HepG2 (cell line): ENCODE measurements at regions not wholly inside any gene's neighbourhood (a gene's known extent, or its start where the extent isn't known, plus 50 kb on each side); places are given as distances from the start of the nearest gene placed in this dataset.
A peak's percentile ranks its signal among the peaks of the same experiment; 100 is the strongest.

Source experiments
- ATAC-seq: fragments of 200-7000 bp; cut with Tn5 transposase; 3 replicates; pipeline ENCODE4 v1.9.1; 2020; ENCODE audit warnings: mild to moderate bottlenecking, moderate library complexity
- BruUV-seq: library from RNA; stranded (reverse); fragments of 400-500 nt; replicated peaks from 2 replicates; lab custom pipeline; 2021; lab: Mats Ljungman, UMichigan
- CTCF ChIA-PET: fragments of 300-600 bp; formaldehyde crosslinking; extraction: SDS; loops from one replicate; lab custom pipeline; 2021; ENCODE audit warnings: low total read pairs, inconsistent platforms, low intra/inter-chr PET ratio; lab: Yijun Ruan, JAX
- POLR2A ChIA-PET: fragments of 350-600 bp; sonication (Branson Sonifier 250); formaldehyde crosslinking; loops from one replicate; lab custom pipeline; 2020; ENCODE audit warnings: antibody characterized with exemption, inconsistent platforms; lab: Yijun Ruan, JAX
- DNase-seq: peaks from one replicate; pipeline ENCODE4 v3.0.0-alpha.2; 2015; ENCODE audit warnings: low spot score
- FAIRE-seq: peaks from 3 replicates; lab custom pipeline; 2011; peaks lifted over from hg19 to GRCh38; lab: Jason Lieb, UNC
- H2AFZ ChIP-seq: one replicate; pipeline ENCODE4 v1.6.1; 2011; ENCODE audit warnings: low read length, inconsistent platforms
- H3K27ac ChIP-seq: fragments of 300-600 bp; 3 replicates; pipeline ENCODE4 v1.8.0; 2011; ENCODE audit warnings: mixed run types, mild to moderate bottlenecking, mixed read lengths, low read length, inconsistent platforms; ENCODE audit not compliant: insufficient read depth; ENCODE audit errors: extremely low read length
- H3K27me3 ChIP-seq, 2 experiments: fragments of 200-600 bp in 1 of 2; 2 replicates in 1 of 2; 3 replicates in 1 of 2; pipeline versions ENCODE4 v1.6.0 to v1.8.0; 2011; ENCODE audit warnings: low read length in 2 of 2, mild to moderate bottlenecking in 2 of 2, moderate library complexity in 2 of 2, inconsistent platforms in 1 of 2; ENCODE audit not compliant: insufficient read depth in 2 of 2, control insufficient read depth in 1 of 2
- H3K36me3 ChIP-seq, 2 experiments: fragments of 200-600 bp in 1 of 2; replicated peaks in 1 of 2; 2 replicates in 1 of 2; 3 replicates in 1 of 2; pipeline versions ENCODE4 v1.5.1 to v1.8.0; 2011; ENCODE audit warnings: low read length in 2 of 2, inconsistent platforms in 1 of 2; ENCODE audit not compliant: insufficient read depth in 2 of 2, control insufficient read depth in 1 of 2
- H3K4me1 ChIP-seq: 2 replicates; pipeline ENCODE4 v1.5.1; 2012; ENCODE audit warnings: low read length, inconsistent platforms; ENCODE audit not compliant: insufficient read depth
- H3K4me2 ChIP-seq: 2 replicates; pipeline ENCODE4 v1.6.0; 2011; ENCODE audit warnings: low read depth, low read length, inconsistent platforms
- H3K4me3 ChIP-seq, 3 experiments: fragments of 200-600 bp in 1 of 3; sonication (generic), shearing (Covaris generic) in 1 of 3; replicated peaks in 1 of 3; 2 replicates each; pipeline ENCODE4 v1.5.1; 2011 to 2016; ENCODE audit warnings: low read length in 3 of 3, inconsistent platforms in 2 of 3, low read depth in 2 of 3, mild to moderate bottlenecking in 2 of 3, control low read depth in 1 of 3, mixed read lengths in 1 of 3; ENCODE audit not compliant: insufficient read depth in 1 of 3
- H3K79me2 ChIP-seq: one replicate; pipeline ENCODE4 v1.6.1; 2011; ENCODE audit warnings: low read length, inconsistent platforms; ENCODE audit not compliant: insufficient read depth
- H3K9ac ChIP-seq: 2 replicates; pipeline ENCODE4 v1.6.0; 2011; ENCODE audit warnings: mild to moderate bottlenecking, low read depth, low read length, inconsistent platforms; ENCODE audit not compliant: insufficient read depth
- H3K9me3 ChIP-seq: 2 replicates; pipeline ENCODE4 v1.5.1; 2012; ENCODE audit warnings: mild to moderate bottlenecking, low read length
- H4K20me1 ChIP-seq: 2 replicates; pipeline ENCODE4 v1.6.0; 2011; ENCODE audit warnings: inconsistent platforms, mild to moderate bottlenecking, low read length, moderate library complexity; ENCODE audit not compliant: insufficient read depth
- CHCHD3 ChIP-seq: sonication (generic); formaldehyde crosslinking; IDR thresholded peaks from 2 replicates; pipeline ENCODE4 v1.8.0; 2022; ENCODE audit warnings: mild to moderate bottlenecking, missing genetic modification reagents, moderate library complexity
- GZF1 ChIP-seq: sonication (generic); formaldehyde crosslinking; IDR thresholded peaks from 2 replicates; pipeline ENCODE4 v1.5.1; 2020; ENCODE audit warnings: mild to moderate bottlenecking, missing genetic modification reagents
- MAFF ChIP-seq: IDR thresholded peaks from 2 replicates; pipeline ENCODE4 v1.6.1; 2011; ENCODE audit warnings: low read depth, low read length, improper control_type of control experiment
- MAFK ChIP-seq, 2 experiments: IDR thresholded peaks in 1 of 2; conservative IDR thresholded peaks in 1 of 2; 2 replicates each; pipeline ENCODE4 v1.6.1; 2011; ENCODE audit warnings: improper control_type of control experiment in 2 of 2, low read length in 2 of 2
- SP4 ChIP-seq: sonication (generic); formaldehyde crosslinking; IDR thresholded peaks from 2 replicates; pipeline ENCODE4 v1.8.1; 2023; ENCODE audit warnings: mild to moderate bottlenecking, missing genetic modification reagents
- SRSF4 ChIP-seq: fragments of 200-400 bp; formaldehyde crosslinking; IDR thresholded peaks from one replicate; pipeline ENCODE4 v1.6.1; 2018; ENCODE audit warnings: mild to moderate bottlenecking, low read depth, low read length, moderate library complexity; ENCODE audit not compliant: poor library complexity, severe bottlenecking
- ZNF569 ChIP-seq: sonication (generic); formaldehyde crosslinking; IDR thresholded peaks from 2 replicates; pipeline ENCODE4 v1.5.0; 2020; ENCODE audit warnings: mild to moderate bottlenecking, missing genetic modification reagents, moderate library complexity, borderline replicate concordance
- WGBS: methylation state at CpG from one replicate; pipeline ENCODE4 v1.1.6; 2017; ENCODE audit warnings: low lambda C conversion rate; 5-methylcytosine and 5-hydroxymethylcytosine counted together
- in situ Hi-C: cut with HindIII; loops from 2 replicates; pipeline ENCODE4 v1.10.0; 2017; ENCODE audit warnings: low pct_unique_long_range_greater_than_20kb; ENCODE audit not compliant: extremely low pct_ligation_motif_present
- intact Hi-C: fragments of 100-400 bp; cut with micrococcal nuclease; formaldehyde crosslinking; loops from one replicate; pipeline ENCODE4 v1.10.0; 2022; ENCODE audit not compliant: unreplicated experiment
- TF ChIP-seq, protein P1 (sequence below): sonication (generic); formaldehyde crosslinking; conservative IDR thresholded peaks from 2 replicates; pipeline ENCODE4 v1.4.0; 2020; ENCODE audit warnings: mild to moderate bottlenecking, missing genetic modification reagents, moderate library complexity
- TF ChIP-seq, protein P2 (sequence below): sonication (generic); formaldehyde crosslinking; IDR thresholded peaks from 2 replicates; pipeline ENCODE4 v1.4.0; 2020; ENCODE audit warnings: missing genetic modification reagents
- TF ChIP-seq, protein P3 (sequence below): sonication (generic); formaldehyde crosslinking; IDR thresholded peaks from 2 replicates; pipeline ENCODE4 v1.8.0; 2022; ENCODE audit warnings: mild to moderate bottlenecking, missing genetic modification reagents; ENCODE audit not compliant: insufficient replicate concordance

DNA sequence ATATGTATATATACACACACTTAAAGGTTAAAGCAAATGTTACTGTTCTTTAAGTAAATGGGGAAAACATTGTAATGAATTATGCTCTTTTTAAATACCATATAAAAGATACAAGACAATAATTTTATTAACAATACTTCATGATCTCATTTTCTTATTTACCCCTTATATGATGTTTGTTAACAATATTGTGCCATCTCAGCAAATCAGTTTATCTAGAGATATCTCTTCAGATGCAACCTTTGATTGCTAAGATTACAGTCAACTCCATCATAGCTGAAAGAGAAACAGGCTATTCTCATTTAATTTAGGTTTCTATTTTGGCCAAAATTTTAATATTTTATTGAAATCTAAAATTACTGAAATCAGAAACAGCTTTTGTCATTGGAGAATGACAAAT lies 197.9 kb downstream of the CALCRL start:
- Histone ChIP-seq H3K4me1 (no peaks in the 10 kb centered on the region), H3K36me3 (no peaks in the 10 kb centered on the region), H3K9ac (no peak overlapping the region), H3K4me3 (no peak overlapping the region), H3K27me3 (no peaks in the 10 kb centered on the region), H3K79me2 (no peaks in the 10 kb centered on the region), H3K4me2 (no peak overlapping the region), H4K20me1 (no peaks in the 10 kb centered on the region), H3K27ac (no peak overlapping the region), H2AFZ (no peak overlapping the region), H3K9me3 (no peaks in the 10 kb centered on the region)
- intact Hi-C loops (no loop called here), in situ Hi-C loops (no loop called here)
- DNase-seq (no peak), ATAC-seq (no peak), FAIRE-seq (no peak)
- BruUV-seq = no TSS peak
- TF ChIP-seq MAFK (conservative IDR thresholded peaks at IDR 0.05 in 1 of 2, IDR thresholded peaks at IDR 0.05 in 1 of 2; ENCODE audit: low read length in 2 of 2) = peak; percentile 66 to 87
- no peak for TF ChIP-seq SRSF4
- TF ChIP-seq MAFF = peak; percentile 73
- ChIA-PET CTCF (no interaction called here), POLR2A (no interaction called here)

DNA sequence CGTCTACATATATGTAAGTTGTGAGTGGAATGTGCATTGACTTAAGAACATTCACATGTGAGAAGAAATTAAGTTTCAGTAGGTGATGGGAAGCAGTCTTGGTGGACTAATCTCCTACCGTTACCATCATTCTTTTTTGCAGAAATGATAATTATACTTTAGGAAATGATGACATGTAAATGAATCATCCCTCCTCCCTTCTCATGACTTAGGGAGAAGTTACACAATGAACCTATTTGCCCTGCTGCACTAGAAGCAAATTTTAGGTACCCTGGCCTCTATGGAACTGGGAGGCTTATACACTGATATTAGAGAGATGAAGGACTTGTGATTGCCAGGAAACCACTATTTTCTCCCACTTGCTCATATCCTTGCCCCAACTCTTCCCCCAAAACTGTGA lies 214.2 kb downstream of the CALCRL start:
- Histone ChIP-seq H3K9ac (no peak overlapping the region), H2AFZ (no peak overlapping the region), H3K4me1 (no peaks in the 10 kb centered on the region), H3K9me3 (no peaks in the 10 kb centered on the region), H3K4me3 (no peak overlapping the region), H3K79me2 (no peaks in the 10 kb centered on the region), H3K27me3 (no peaks in the 10 kb centered on the region), H4K20me1 (no peaks in the 10 kb centered on the region), H3K36me3 (no peaks in the 10 kb centered on the region), H3K4me2 (no peak overlapping the region), H3K27ac (no peak overlapping the region)
- intact Hi-C loops (no loop called here), in situ Hi-C loops (no loop called here)
- POLR2A ChIA-PET = no interaction called here
- no TSS peak for BruUV-seq
- no peak for ATAC-seq
- CTCF ChIA-PET = no interaction called here
- DNase-seq = no peak
- WGBS = 9% methylated on average over 2 of the region's 2 CpGs
- no peak for FAIRE-seq
- TF ChIP-seq GZF1 (CRISPR knock-in tag) (no peak), MAFF (no peak), ZNF569 (CRISPR knock-in tag) (no peak), SP4 (CRISPR knock-in tag) (no peak), CHCHD3 (CRISPR knock-in tag) (no peak)
- TF ChIP-seq, protein P1, sequence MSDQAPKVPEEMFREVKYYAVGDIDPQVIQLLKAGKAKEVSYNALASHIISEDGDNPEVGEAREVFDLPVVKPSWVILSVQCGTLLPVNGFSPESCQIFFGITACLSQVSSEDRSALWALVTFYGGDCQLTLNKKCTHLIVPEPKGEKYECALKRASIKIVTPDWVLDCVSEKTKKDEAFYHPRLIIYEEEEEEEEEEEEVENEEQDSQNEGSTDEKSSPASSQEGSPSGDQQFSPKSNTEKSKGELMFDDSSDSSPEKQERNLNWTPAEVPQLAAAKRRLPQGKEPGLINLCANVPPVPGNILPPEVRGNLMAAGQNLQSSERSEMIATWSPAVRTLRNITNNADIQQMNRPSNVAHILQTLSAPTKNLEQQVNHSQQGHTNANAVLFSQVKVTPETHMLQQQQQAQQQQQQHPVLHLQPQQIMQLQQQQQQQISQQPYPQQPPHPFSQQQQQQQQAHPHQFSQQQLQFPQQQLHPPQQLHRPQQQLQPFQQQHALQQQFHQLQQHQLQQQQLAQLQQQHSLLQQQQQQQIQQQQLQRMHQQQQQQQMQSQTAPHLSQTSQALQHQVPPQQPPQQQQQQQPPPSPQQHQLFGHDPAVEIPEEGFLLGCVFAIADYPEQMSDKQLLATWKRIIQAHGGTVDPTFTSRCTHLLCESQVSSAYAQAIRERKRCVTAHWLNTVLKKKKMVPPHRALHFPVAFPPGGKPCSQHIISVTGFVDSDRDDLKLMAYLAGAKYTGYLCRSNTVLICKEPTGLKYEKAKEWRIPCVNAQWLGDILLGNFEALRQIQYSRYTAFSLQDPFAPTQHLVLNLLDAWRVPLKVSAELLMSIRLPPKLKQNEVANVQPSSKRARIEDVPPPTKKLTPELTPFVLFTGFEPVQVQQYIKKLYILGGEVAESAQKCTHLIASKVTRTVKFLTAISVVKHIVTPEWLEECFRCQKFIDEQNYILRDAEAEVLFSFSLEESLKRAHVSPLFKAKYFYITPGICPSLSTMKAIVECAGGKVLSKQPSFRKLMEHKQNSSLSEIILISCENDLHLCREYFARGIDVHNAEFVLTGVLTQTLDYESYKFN = no peak
- TF ChIP-seq, protein P2, sequence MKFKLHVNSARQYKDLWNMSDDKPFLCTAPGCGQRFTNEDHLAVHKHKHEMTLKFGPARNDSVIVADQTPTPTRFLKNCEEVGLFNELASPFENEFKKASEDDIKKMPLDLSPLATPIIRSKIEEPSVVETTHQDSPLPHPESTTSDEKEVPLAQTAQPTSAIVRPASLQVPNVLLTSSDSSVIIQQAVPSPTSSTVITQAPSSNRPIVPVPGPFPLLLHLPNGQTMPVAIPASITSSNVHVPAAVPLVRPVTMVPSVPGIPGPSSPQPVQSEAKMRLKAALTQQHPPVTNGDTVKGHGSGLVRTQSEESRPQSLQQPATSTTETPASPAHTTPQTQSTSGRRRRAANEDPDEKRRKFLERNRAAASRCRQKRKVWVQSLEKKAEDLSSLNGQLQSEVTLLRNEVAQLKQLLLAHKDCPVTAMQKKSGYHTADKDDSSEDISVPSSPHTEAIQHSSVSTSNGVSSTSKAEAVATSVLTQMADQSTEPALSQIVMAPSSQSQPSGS (CRISPR knock-in tag) = no peak
- TF ChIP-seq, protein P3, sequence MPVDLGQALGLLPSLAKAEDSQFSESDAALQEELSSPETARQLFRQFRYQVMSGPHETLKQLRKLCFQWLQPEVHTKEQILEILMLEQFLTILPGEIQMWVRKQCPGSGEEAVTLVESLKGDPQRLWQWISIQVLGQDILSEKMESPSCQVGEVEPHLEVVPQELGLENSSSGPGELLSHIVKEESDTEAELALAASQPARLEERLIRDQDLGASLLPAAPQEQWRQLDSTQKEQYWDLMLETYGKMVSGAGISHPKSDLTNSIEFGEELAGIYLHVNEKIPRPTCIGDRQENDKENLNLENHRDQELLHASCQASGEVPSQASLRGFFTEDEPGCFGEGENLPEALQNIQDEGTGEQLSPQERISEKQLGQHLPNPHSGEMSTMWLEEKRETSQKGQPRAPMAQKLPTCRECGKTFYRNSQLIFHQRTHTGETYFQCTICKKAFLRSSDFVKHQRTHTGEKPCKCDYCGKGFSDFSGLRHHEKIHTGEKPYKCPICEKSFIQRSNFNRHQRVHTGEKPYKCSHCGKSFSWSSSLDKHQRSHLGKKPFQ (CRISPR knock-in tag) = no peak
